Pons (tissue), 1 donor: ENCODE measurements at regions not wholly inside any gene's neighbourhood (a gene's known extent, or its start where the extent isn't known, plus 50 kb on each side); places are given as distances from the start of the nearest gene placed in this dataset.
"Not testable (repeated sequence)": the region's sequence is repeated elsewhere in the genome, so short reads cannot be mapped to it uniquely, and the experiment has no call there.

ENCODE experiments used
- DNase-seq: peaks from one replicate; pipeline ENCODE4 v3.0.0-alpha.2; 2016; ENCODE audit warnings: low spot score

DNA sequence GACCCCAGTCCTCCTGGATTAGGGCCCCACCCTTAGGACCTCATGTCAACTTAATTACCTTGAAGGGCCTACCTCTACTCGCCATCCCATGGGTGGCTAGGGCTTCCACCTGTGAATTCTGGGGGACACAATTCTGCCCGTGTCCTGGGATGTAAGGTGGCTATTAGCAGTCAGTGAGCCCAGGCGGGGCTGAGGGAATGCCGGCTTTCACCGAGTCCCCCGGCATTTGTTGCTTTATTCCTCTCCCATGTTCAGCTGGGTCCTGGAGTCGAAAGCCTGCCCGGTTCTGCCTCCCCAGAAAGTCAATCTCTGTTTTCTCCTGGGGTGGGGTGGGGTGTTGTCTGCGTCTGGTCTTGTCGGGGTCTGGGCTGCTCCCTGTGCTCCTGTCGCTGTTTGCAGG is 125.6 kb downstream of the GLRX3 start:
- DNase-seq: no peak

DNA sequence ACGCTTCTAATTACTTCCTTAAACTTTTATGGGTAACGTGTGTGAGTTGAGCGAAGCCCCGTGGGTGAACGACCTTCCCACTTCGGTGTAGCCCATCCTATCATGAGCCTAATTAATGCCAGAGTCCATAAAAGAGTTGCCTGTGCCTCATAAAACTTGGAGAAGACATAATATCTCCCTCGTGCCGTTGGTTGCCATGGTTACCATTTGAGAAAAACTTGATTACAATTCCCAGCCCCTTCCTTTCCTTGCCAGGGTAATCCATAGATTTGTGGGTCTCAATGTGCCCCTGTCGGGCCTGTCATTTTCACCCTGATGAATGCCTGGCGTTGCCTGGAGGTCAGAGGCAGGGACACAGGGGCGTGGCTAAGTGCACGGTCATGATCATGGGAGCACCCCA is 127.1 kb downstream of the GLRX3 start:
- DNase-seq: no peak

DNA sequence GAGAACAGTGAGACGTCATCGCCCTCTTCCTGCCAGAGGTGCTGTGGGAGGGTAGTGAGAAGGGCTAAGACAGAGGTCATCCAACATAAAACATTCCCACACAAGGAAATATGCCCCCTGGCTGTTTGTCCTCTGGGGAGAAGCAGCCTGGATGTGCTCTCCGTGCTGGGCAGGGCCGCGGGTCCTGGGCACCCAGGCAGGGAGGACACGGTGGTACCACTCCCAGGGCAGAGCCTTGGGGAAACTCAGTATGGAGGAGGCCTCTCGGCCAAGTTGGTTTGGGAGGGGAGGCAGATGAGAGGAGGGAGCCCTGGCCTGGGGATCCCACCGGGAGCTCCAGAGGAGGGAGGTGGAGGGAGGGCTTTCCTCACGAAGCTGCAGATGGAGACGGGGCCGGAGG is 129.4 kb downstream of the GLRX3 start:
- no peak for DNase-seq

DNA sequence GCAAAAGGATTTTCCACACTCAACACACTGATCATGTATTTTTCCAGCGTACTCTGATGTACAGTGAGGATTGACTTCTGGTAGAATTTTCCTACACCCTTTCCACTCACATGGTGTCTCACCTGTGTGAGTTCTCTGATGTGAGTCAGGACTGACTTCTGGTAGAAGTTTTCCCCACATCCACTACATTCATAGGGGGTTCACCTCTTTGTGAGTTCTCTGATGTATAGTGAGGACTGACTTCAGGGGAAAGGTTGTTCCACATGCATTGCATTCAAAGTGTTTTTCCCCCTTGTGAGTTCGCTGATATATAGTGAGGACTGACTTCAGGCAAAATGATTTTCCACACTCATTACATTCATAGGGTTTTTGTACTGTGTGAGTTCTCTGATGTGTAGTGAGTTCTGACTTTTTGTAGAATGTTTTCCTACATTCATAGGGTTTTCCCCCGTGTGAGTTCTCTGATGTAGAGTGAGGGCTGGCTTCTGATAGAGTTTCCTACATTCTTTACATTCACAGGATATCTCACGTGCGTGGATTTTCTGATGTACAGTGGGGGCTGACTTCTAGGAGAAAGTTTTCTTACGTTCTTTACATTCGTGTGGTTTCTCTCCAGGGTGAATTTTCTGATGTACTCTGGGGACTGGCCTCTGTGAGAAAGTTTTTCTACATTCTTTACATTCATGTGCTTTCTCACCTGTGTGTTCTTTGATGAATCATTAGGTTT is 146.5 kb downstream of the GLRX3 start:
- DNase-seq: no peak

DNA sequence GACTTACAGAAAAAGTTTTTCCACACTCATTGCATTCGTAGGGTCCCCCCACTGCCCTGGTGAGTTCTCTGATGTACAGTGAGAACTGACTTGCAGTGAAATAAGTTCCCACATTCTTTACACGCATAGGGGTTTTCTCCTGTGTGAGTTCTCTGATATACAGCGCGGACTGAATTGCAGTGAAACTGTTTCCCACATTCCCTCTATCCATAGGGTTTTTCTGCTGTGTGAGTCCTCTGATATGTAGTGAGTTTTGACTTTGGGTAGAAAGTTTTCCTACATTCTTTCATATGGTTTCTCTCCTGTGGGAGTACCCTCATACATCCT is 147.0 kb downstream of the GLRX3 start:
- no peak for DNase-seq

DNA sequence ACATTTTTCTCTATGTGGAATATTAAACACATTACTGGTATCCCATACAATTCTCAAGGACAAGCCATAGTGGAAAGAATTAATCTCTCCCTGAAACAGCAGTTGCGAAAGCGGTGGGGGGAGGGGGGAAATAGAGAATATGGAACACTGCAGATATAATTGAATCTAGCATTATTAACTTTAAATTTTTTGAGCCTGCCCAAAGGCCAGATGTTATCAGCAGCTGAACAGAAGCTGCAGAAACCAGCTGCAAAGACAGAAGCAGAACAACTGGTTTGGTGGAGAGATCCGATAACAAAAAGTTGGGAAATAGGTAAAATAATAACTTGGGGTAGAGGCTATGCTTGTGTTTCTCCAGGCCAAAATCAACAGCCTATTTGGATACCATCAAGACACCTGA is 159.6 kb downstream of the GLRX3 start:
- DNase-seq: not testable (repeated sequence)

DNA sequence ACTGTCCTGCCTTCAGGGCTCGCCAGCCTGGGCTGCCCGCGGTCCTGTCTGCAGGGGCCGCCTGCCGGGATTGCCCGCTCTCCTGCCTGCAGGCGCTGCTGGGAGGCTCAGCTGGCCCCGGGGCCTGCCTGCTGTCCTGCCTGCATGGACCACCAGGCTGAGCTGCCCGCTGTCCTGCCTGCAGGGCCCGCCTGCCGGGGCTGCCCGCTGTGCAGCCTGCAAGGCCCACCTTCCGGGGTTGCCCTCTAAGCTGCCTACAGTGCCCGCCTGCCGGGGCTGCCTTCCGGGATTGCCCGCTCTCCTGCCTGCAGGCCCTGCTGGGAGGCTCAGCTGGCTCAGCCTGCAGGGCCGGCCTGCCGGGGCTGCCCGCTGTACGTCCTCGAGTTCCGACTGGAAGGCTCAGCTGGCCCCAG is 164.4 kb downstream of the GLRX3 start:
- no peak for DNase-seq

DNA sequence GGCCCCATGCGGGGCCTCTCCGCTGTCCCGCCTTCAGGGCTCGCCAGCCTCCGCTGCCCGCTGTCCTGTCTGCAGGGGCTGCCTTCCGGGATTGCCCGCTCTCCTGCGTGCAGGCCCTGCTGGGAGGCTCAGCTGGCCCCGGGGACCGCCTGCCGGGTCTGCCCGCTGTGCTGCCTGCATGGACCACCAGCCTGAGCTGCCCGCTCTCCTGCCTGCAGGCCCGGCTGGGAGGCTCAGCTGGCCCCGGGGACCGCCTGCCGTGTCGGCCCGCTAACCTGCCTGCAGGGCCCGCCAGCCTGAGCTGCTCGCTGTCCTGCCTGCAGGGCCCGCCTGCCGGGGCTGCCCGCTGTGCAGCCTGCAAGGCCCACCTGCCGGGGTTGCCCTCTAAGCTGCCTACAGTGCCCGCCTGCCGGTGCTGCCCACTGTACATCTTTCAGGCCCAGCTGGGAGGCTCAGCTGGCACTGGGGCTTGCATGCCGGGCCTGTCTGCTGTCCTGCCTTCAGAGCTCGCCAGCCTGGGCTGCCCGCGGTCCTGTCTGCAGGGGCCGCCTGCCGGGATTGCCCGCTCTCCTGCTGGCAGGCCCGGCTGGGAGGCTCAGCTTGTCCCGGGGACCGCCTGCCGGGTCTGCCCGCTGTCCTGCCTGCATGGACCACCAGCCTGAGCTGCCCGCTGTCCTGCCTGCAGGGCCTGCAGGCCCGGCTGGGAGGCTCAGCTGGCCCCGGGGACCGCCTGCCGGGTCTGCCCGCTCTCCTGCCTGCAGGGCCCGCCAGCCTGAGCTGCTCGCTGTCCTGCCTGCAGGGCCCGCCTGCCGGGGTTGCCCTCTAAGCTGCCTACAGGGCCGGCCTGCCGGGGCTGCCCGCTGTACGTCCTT is 165.1 kb downstream of the GLRX3 start:
- DNase-seq: no peak

DNA sequence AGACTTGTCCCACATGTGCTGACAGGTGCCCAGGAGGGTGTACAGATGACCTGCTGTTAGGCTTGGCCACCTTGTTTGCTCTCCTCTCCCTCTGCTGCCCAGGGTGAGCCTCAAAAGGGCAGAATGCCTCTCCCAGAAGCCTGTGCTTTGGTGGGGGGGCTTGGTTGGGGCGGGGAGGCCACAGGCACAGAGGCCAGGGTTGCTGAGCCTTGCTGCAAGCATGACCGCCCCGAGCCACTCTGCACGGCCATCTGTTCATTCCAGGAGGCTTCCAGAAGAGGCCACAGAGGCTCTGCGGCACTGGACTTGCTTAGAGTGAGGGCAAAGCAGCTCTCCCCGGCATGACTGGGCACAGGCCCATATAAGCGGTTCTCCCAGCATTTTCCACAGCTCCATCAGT is 190.8 kb downstream of the GLRX3 start:
- DNase-seq: no peak

DNA sequence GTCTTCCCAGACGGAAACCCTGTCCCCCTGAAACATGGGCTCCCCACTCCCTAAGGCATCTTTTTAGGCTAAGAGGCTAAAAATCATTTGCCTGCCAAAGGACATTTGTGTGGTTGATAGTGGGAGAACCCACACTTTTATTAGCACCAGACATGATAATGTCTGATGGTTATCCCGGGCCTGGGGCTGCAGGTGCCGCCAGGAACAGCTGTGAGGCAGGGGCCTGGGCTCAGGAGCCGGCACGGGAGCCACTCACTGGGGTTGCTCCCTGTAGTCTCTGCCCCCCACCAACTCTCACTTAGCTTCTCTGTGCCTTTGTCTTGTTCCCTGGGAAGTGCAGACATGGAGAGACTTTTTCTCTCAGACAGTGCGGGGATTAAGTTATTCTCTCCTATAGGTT is 193.6 kb downstream of the GLRX3 start:
- no peak for DNase-seq

DNA sequence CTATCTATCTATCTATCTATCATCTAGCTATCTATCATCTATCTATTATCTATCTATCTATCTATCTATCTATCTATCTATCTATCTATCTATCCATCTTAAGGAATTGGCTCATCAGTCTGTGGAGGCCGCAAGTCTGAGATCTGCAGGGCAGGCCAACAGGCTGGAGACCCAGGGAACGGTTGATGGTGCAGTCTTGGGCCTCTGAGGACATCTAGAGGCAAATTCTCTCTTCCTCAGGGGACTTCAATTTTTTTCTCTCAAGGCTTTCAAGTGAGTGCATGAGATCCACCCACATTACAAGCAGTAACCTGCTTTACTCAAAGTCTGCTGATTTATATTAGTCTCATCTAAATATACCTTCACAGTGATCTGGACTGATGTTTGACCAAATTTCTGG is 197.0 kb downstream of the GLRX3 start:
- peak; percentile 6 for DNase-seq

DNA sequence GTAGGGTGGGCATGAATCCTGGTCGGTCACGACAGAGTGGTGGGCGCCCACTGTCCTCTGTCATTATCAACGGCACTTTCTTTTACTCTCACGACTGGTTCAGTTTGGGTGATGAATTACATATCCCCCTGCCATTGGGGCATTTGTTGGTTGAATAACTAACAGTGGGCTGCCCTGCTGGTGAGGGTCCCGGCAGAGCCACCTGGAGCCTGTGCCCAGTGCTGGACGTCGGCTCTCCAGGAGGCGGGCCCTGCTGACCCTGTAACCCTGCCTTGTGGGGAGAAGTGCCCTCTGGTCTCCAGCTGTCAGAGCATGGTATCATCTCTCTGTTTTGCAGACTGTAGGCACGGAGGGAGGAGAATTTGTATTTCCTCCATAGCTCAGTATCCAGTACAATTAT is 199.1 kb downstream of the GLRX3 start:
- DNase-seq: no peak

DNA sequence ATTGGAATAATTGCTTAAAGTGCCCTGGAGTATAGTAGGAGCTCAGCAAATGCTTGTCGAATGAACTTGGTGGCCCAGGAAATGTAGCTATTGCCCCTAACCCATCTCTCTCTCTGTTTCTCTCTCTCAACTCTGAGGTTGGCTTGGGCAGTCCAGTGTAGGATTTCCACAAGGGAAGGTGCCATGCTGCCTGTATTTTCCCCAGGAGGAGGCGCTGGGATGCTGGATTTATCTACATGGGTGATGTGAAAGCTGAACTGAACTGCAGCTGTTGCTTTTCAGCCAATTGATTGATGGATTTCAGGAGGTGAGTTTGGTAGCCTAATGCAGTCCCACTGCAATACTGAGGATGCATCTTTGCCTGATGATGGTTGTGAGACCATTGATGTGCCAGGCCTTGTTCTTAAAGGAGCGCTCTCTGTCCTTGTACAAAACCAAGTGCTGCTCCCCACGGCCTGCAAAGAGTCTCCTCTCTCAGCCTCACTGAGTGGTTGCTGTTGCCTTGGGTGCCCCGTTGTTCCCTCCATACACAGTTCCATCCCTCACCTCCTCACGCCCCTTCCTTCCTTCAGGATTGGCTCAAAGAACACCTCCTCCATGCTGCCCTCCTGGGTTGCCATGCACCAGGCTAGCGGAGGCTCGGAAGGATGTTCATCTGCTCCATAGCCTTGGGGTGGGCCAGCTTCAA is 200.6 kb downstream of the GLRX3 start:
- no peak for DNase-seq

DNA sequence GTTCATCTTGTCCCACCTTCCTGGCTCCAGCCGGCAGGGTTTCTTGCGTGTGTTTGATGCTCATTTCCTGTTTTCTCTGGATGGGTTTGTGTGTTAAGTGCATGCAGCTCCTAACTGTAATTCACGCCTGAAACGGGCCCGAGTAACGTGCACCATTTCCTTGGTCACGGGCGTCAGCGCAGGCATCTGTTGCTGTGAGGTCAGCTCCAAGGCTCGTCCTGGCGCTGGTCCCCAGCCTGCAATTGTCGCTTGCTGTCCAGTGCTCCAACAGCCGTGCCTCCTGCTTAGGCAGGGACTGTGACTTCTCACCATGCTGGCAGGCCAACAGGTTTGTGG is 201.1 kb downstream of the GLRX3 start:
- no peak for DNase-seq

DNA sequence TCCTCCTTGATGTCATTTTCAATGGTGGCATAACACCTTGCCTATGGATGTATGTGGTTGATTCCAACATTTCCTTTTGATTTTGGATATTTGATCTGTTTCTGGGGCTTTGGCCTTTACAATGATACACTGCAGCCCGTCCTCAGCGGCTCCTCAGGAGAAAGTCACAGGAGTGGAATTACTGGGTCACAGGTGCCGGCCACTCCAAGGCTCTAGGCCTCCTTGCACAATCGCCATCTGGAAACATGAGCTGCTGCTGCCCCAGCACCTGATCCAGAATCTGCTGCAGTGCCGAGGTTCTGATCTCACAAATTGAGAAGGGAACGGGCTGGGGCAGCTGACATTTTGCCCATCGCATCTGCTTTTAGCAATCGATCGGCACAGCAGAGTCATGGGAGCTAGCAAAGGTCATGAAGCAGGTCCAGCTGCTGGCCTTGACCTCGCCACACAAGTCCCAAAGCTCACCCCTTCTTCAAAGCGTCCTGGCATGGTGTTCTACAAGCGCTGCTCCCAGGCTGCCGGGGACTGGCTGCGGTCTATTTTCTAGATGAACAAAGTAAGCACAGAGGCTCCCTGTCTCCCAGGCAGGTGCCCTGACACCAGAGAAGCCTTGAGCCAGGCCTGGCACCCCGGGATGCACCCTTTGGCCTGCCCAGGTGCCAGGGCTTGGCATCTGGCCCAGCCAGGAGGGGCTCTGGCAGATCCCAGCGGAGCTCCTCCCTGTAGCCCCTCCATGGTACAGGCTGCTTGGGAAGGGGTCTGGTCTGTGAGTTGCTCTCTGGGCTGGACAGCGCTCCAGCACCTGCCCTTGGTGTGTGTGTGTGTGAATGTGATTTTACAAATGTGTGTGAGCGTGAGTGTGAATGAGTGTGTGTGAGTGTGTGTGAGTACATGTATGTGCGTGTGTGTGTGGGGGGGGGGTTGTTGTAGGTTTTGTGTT is 201.8 kb downstream of the GLRX3 start:
- DNase-seq: no peak

DNA sequence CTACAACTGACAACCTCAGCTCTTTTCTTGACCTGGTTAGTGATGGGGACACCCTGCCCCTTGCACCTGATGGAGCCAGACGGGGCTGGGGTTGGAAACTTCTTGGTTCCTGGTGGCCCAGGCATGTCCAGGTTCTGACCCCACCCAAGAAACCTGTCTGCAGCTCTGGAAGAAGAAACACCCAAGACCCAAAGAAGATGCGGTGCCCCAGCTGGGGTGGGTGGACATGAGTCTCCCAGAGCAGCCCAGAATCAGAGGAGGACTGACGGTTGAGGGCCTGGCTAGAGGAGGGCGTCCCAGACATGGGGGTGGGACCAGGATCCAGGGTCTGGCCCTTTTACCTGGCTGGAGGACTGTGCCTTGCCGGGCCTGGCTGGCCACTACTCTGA is 202.4 kb downstream of the GLRX3 start:
- no peak for DNase-seq

DNA sequence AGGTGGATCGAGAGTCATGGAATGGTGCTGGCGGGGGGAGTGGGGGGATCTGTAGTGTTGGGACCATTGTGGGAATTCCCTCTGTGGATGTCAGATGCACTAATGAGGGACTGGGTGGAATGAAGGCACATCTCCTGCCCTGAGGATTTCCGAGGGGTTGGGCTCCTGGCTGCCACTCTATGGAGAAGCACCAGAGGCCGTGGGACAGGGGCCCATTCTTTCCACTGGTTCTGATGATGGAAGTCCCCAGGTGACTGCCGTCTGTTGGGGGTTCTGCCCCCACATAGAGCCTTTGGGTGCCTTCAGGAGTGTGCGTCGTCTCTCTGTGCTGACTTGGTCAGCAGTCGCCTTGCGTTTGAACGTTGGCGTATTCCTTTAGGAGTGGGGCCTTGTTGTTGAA is 202.9 kb downstream of the GLRX3 start:
- no peak for DNase-seq

DNA sequence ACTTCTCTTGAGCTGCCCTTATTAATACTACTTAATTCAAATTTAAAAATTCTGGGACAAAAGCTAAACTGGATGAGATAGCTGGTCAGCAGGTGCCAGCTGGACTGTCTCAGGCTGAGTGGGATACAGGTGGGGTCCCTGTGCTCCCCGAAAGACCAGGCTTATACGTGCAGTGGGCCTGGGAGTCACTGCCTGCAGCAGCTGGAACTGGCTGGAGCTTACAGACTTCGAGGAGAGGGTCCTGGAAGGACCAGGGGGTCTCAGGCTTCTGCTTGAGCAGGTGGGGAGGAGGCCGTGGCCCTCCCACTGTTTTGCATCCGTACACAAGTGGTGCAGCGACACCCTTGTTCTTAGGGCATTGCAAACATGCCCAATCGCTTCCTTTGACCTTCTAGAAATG is 203.7 kb downstream of the GLRX3 start:
- no peak for DNase-seq

DNA sequence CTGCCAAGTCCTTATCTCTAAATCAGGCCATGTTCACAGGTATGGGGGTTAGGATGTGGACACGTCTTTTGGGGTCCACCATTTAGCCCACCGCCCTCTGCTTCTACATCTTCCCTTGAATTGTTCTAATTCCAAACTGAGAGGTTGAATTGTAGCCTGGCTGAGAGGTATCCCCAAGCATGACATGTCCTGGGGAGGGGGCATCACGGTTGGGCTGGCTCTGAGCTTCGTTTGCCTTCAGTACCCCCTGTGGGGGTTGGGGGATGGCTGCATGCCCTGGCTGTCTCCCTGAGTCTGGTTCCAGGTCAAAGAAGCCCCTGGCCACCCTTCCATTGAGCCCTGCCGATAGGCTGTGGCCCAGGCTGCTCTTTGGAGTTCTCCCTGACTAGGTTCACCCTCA is 204.6 kb downstream of the GLRX3 start:
- no peak for DNase-seq

DNA sequence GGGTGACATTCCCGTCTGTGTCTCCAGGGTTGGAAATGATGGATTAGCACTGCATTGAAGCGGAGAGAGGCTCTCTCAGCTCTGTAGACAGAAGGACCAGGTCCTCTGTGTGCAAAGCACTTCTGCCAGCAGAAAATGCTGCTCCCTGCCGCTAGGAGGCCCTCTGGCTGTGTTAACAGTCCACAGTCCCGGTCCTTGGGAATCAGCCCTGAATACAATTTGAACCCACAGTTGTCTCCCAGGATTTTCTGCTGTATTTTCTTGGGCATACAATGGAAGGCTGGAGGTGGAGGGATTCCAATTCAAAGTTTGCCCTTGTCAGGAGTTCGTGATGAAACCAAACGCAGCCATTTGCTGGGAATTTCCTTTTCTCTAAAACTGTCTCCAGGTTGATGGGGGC is 205.2 kb downstream of the GLRX3 start:
- DNase-seq: peak; percentile 35

DNA sequence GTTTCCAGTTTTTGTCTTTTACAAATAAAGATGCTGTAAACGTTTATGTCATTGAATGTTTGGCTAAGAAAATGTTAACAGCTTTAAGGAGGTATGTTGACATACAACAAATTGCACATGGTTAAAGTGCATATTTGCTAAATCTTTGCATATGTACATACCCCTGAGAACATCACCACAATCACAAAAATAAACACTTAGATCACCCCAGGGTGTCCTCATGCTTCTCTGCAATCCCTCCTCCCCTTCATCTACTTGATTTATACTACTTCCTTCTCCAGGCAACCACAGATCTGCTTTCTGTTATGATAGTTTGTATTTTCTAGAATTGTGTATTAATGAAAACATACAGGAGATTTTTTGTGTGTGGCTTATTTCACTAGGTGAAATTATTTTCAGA is 209.5 kb downstream of the GLRX3 start:
- DNase-seq: no peak

DNA sequence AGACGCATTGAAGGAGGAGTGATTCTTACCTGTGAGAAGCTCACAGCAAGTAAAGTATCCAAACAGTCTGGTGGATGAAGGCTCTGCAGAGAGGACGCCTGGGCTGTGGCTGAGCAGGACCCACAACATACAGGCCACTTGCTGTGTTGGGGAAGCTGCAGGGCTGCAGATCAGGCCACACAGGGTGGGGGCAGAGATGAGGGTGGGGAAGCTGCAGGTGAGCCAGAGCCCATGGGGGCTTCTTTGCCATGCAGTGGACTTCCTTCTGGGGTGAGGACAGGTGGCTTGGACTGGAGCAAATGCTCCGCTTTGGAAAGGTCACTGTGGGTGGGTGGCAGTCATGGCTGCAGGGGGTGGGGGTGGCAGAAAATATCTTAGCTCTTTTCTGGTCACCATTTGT is 214.8 kb downstream of the GLRX3 start:
- no peak for DNase-seq
